Inferior parietal cortex (tissue), 1 donor: ENCODE measurements at regions not wholly inside any gene's neighbourhood (a gene's known extent, or its start where the extent isn't known, plus 50 kb on each side); places are given as distances from the start of the nearest gene placed in this dataset.

Experiments used
- DNase-seq: peaks from one replicate; pipeline ENCODE4 v3.0.0-alpha.2; 2016; ENCODE audit errors: extremely low spot score

DNA sequence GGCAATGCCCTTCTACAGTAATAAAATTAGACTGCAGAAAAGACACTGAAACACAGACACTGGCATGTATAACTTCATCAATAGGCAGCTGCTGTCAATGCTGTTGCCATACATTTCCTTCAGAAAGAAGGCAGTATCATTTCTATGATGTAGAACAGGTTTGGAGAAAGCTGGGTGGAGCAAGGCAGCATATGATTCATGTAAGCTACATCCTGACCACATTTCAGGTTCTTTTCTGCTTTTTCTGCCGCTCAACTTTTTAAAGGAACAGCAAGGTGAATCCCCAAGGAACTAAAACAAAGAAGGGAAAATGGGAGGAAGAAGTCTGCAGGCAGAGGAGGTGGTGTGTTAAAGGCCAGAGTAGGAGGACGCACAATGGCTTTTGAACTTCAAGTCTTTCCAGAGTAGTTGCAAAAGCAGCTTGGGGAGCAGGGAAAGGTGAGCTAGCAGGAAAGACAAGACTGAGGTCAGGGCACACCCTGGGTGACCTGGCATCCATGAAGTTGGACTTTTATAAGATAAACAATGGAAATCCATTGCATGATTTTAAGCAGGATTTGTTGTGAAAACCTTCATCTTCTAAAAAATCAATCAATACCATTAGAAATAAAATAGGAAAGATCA is 142.1 kb downstream of the MED10 start:
- DNase-seq, result no peak

DNA sequence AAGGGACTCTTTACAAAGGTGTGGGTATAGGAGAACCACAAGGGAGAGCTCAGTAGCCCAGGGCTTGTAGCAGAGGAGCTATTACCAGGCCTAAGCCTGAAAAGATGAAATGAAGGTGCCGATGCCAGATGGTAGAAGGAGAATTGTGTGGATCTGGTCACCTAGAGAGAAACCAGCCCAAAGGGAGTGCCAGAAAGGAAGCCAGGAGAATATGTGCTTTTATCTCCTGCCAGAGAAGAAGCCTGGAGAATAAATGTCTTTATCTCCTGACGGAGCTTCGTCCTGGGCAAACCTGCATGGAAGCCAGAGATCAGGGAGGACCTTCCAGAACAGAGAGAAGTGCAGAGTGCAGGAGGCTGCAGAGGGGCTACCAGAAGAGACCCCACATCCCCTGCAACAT is 142.6 kb downstream of the MED10 start:
- DNase-seq, result no peak

DNA sequence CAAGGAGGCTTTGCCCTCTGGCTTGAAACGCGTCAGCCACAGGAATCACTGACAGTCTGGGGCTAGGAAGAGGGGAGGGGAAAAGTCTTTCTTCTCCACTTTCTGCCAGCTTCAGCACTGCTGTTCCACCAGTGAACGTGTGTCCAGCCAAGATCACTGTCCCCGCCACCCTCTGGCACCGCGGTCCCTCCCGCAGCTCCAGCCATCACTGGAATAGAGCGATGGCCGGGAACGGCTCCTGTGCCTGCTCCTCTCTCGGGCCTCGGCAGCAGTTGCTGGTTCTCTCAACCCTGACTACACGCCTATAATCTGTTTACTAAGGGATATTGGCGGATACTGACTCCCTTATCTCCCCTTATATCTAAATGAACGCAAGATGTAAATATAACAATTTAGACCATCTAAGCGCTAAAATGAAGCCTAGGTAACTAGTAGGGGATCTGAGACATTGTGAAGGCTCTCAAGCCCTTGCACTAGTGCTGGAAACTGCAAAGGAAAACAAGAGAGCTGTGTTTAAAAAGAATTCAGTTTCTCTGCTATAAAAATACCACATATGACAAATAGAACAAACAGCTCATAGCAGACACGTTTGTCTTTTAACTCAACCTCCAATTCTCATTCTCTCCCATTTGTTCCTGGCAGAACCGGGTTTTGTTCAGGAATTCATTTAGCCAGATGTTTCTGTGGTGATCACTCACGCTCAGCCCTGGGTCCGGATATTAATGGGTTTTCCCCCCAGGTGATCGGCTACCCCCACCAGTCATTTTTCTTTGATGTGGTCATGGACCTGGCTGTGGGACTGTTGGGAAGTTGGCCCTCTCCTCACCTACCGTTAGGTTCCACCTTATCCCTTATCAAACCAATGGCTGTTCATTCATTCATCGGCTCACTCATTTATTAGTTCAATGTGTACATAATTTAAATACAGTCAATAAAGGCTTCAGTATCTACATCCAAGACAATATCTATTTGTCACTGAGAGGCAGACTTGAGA is 149.8 kb downstream of the MED10 start:
- no peak for DNase-seq

DNA sequence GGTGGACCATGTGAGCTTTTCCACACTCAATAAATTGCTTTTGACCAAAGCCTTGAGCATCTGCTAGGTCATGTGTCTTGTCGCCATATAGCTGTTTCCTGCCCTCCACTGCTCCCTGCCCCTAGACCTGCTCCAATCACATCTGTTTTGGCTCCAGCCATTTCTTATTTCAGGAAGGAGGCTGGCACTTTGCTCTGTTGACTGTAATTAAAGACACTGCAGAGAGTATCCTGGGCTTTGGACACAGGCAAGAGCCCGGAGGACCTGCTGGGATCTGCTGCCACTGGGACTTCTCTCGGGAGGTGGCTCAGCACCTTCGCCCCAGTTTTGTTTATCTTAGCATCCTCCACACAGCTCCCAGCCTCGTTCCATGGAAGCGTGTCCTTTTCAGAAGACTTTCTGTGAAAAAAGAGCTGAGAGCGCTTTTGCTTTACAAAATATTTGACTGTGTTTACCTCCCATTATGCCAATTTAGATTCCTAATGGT is 153.2 kb downstream of the MED10 start:
- DNase-seq, result no peak

DNA sequence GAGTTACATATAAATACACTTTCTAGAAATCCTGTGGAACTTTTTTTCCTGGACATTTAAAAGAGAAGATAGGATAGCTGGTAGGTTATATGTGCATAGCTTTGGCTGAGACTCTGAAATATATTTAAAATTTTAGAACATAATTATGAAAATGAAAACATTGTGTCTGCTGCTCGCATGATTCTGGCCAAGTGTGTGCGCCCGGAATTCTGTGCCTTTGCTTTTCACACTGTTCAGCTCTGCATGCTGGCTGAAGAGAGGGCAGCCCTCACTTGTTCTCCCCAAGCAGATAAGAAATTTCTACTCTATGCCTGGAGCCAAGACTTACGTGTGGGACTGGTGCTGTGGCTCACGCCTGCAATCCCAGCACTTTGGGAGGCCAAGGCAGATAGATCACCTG is 153.9 kb downstream of the MED10 start:
- no peak for DNase-seq

DNA sequence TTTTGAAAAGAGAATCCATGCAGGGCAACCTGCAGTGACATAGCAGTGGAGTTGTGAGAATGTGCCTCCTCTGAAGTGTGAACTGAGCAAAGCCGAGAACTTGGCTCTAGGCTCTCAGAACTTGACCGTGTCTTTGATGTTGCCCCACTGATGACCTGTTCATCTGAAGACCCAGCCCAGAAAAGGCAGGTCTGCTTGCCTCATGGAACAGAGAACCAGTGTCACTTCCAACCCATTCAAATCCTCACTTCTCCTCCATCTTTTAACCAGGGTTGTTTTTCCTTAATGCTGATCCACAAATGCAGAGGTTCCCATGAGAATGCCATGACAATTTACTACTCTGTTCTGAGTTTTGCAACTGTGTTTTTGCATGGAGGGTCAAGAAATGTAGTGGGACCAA is 155.4 kb downstream of the MED10 start:
- DNase-seq, result no peak

DNA sequence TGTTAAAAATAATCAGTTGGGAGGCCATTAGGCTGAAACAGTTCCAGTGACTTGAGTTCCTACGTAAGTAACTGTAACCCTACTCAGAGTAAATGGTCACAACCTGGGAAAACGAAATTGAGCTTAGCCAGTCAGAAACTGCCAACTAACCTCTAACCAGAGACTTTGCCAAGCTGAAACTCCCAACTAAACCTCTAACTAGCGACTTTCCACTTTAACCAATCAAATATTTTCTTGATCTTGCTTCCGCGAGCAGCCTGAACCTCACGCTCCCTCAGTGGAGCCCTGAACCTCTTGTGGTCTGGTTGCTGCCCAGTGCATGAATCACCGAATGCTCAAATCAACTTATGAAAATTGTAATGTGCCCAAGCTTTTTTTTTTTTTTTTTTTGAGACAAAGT is 156.2 kb downstream of the MED10 start:
- DNase-seq, result no peak

DNA sequence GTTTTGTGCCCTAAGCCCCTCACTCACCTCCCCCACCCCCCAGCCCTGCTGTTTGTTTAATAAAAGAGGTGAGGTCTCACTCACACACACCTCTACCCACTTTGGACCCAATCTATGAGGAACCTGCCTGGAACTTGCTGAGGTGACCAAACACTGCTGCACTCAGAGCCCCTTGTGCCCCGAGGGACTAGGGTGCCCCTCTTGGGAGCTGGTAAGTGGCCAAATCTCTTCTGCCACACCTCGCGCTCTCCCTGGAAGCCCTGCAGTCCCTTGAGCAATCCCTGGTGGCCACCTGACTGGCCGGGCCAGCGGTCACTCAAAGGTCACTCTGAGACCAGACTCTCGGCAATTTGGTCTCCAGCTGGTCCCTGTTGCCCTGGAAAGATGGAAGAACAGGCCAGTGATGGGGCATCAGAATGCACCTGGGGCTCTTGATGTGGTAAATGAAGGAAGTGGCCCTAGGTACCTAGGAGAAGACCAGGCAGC is 157.2 kb downstream of the MED10 start:
- DNase-seq, result no peak

DNA sequence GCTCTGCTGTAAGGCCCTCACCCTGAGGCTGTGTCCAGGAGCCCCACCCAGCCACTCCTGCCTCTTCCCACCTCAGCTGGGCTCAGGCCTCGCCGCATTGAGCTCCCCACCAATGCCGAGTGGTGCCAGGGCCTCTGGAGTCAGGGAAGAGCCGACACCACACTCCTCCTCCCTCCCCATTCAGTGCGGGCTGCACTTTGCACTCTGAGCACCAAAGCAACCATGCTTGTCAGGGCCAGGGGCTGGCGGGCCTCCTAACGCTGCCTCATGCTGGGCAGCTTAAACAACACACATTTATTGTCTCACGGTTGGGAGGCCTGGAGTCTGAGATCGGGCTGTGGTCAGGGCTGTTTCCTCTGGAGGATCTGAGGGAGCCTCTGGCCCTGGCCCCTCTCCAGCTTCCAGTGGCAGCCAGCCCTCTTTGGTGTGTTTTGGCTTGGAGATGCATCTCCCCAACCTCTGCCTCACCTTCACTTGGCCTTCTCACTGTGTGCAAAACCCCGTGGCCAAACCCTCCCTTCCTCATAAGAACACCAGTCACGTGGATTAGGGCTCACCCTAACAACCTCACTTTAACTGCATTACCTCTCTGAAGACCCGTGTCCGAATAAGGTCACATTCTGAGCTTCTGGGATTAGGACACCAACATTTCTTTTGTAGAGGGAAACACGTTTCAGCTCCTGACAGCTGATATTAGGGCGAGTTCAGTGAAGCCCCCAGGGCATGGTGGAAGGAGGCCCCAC is 157.8 kb downstream of the MED10 start:
- DNase-seq, result no peak

DNA sequence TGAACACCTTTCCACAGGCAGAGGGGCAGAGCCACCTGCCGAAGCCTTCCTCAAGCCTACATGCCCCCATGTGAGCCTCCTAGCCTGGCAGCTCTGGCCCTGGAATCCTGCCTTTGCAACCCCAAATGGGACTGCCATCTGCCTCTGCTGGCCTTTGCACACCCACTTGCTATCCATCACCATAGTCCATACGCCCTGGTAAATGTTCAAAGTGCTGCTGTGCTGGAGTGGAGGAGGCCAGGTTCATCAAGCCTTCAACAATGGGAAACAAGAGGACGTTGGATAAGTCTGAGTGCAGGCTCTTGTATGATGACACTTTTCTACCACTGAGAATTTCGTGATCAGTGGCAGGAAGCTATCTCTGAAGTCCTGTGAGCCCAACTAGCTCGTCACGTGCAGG is 159.8 kb downstream of the MED10 start:
- no peak for DNase-seq

DNA sequence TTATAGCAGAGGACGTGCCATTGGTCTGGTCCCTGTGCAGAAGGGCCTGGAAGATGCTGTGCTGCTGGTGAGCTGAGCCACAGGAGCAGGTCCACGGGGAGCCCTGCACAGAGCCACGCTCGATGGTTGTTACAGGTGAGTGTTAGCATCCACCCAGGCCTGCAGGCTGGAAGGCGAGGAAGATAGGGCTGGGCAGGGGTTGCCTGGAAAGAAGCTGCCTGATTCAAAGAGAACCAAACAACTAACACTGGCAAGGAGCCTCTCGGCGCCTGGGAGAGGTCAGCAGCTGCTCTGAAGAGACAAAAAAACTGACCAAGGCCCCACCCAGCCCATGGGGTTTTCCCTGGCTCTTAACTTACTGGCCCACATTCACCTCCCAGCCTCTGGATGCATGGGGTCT is 160.2 kb downstream of the MED10 start:
- DNase-seq, result no peak

DNA sequence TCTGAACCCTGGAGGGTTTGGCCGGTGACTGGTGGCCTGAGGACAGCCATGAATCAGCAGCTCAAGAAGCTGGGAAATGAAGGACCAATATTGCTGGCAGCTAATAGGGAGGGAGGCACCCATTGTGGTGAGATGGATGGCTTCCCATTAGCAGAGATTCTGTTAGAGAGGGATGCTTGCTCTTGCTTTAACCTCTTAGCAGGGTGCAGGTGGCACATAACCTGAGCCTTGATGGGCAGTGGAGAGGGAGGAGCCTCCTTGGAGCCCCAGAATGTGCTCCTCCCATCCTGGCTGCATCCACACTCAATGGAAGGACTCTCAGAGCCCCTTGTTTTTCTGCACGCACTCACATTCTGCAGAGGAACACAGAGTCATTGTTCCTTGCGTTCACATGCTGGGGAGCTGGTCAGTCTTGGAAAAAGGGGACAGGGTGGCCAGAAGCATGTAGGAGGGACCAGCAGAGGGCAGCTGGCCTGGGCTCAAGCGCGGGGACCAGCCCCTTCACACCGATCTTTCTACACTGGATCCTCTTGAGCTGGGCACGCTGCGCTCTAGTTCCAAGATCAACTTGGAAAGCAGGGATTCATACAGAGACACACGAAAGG is 161.8 kb downstream of the MED10 start:
- DNase-seq, result no peak

DNA sequence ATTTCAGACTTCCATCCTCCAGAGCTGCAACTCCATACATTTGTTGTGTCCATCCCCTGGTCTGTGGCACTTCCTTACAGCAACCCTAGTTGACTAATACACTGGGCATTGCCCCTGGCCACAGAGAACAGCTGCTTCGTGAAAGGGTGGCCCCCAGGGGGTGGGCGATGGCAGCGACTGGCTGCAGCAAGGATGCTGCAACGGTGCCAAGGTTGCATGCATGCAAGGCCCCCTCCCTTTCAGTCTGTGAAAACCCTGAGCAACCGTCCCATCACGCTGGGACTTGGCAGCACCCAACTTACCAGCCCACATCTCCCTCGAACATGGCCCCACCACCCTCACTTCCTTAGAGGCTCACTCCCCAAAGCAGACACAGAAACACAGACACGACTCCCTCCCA is 162.5 kb downstream of the MED10 start:
- DNase-seq, result no peak

DNA sequence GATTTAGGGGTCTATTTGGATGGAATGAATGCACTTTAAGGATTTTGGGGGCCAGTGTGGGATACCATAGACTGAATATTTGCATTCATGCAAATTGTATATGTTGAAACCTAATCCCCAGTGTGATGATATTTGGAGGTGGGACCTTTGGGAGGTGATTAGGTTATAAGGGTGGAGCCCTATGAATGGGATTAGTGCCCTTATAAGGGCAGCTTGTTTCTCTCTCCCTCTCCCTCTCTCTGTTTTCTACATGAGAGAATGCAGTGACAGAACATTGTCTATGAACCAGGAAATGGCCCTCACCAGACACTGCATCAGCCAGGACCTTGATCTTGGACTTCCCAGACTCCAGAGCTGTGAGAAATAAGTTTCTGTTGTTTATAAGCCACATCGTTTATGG is 166.1 kb downstream of the MED10 start:
- DNase-seq, result no peak

DNA sequence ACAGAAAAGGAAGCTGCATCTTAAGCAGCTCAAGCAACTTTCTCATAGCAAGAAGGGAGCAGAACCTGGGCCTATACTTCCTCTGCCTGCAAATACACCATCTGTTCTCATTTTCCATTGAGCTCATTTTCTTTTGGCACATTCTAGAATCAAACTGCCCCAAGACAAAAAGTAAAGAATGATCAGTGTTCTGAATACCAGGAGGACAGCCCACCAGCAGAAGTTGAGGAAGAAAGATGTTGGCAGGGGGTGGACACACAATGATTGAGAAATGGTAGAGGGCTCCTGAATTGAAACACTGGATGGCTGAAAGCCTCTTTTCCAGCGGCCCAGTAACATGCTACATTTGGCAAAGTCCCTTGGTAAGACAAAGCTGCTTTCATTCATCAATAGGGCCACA is 171.8 kb downstream of the MED10 start:
- no peak for DNase-seq

DNA sequence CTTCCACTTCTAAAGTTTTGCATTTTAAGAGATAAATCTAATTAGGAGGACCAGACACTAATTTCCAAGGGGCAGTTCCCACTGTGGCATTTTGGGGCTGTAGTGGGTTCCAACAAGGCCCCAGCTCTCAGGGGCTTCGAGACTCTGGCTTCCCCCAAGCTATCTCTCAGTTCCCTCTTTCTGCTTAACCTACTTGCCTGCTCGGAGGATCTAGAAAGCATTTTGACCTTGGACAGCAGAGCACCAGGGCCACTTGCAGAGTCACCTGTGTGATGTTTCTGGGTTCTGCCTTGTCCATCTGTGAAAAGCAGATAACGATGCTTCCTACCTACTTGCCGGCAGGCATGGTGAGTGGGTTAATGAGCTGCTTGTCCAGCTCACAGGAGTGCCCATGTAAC is 175.4 kb downstream of the MED10 start:
- no peak for DNase-seq

DNA sequence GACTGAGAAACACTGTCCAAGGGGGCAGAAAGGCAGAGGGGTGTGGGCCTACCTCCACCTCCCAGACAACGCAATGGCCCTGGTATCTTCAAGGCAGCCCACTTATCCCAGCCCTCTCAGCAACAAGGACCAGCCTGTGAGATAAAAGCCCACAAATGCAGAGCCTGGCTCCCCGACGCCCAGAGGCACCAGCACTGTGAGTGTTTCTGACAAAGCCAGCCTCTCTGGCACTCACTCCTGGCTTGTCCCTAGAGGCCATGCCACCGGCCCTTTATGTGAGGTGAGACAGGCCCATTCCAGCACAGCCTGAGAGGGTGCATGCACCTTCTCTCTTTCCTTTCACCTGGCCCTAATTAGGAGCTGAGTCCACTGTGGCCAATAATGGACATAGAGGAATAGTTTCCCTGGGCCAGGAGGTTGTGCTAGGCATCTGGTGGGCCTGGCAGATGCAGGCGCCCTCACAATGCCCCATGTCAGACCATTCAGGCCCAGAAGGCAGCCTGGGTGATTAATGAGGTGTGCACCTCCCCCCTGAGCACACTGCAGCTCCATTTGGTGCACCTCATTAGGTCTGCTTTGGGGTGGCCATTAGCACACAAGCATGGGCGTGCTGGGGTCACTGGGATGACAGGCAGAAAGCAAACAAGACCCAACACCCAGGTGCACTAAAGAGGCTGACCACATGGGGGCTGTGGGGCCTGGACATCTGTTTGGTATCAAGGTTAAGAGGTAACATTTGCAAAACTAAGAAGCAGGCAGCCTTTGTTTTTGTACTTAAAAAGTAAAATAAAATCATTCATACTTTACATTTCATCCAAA is 176.0 kb downstream of the MED10 start:
- DNase-seq, result no peak

DNA sequence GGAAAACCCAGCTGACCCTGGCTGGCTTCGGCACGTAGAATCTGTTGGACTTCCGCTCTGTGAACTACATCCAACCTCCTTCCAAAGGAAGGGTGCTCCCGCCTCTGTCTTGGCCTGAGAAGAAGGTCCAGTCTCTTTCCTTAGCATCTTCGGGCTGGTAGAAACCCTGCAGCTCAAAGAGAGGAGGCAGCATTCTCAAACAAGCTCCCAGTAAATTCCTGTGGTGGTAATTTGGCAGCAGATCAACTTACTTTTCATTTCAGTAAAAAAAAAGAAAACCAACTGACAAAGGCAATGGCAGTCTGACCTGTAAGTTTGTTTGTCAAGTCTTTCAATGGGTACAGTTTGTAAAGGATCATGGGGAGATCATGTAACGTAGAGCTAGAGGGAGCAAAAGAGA is 176.7 kb downstream of the MED10 start:
- no peak for DNase-seq

DNA sequence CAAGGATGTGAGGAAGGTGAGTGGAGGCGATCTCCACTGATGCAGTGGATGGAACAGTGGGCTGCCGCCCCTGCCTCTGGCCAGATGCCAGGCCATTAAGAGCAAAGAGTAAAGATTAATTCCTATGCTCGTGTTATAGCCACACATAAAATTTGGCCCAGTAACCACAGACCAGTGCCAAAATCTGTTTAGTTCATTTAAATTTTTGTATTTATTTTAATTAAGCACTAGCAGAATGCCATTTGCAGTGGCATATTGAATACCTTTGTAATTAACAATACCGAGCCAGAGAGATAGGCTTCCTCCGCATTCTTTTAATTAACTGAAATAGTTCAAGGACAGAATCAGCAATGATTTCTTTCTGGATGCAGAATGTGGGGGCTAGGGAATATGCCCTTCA is 179.8 kb downstream of the MED10 start:
- no peak for DNase-seq

DNA sequence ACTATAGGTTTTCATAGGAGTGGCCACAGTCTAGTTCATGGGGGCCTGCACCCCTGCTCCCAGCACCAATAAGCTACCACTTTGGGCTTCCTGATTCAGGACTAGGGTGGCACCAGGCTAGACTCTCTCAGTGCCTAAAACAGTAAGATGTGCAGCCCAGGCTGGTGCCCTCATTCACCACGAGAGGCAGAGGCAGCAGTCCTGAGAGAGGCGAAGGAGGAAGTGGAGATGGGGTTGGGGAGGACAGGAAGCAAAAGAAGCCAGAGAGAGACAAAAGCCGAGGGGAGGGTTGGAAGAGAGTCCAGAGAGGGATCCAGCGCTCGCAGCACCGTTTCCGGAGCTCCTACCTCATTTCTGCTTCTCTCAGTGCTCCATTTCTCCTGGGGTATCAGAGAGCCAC is 180.9 kb downstream of the MED10 start:
- no peak for DNase-seq
